ENCODE measurements at regions not wholly inside any gene's neighbourhood (a gene's known extent, or its start where the extent isn't known, plus 50 kb on each side); places are given as distances from the start of the nearest gene placed in this dataset.

- no peak for TF ChIP-seq ZFX (IDR thresholded peaks at IDR 0.05; ENCODE audit: borderline replicate concordance)
- no peak for TF ChIP-seq CTCF (IDR thresholded peaks at IDR 0.05)
- no peak overlapping the region for H3K27ac ChIP-seq
These were observed 178.5 kb upstream of the ZBTB20 start for GRCh38 chr3:115325539-115325938.

- TF ChIP-seq CTCF (IDR thresholded peaks at IDR 0.05) (no peak), ZFX (IDR thresholded peaks at IDR 0.05; ENCODE audit: borderline replicate concordance) (no peak)
- H3K27ac ChIP-seq = no peak overlapping the region
These were observed 183.3 kb upstream of the ZBTB20 start for GRCh38 chr3:115330430-115330829.

- TF ChIP-seq CTCF (IDR thresholded peaks at IDR 0.05) (no peak), ZFX (IDR thresholded peaks at IDR 0.05; ENCODE audit: borderline replicate concordance) (no peak)
- no peak overlapping the region for H3K27ac ChIP-seq
These were observed 185.9 kb upstream of the ZBTB20 start for GRCh38 chr3:115332998-115333397.

- H3K27ac ChIP-seq = no peak overlapping the region
- TF ChIP-seq ZFX (IDR thresholded peaks at IDR 0.05; ENCODE audit: borderline replicate concordance) (no peak), CTCF (IDR thresholded peaks at IDR 0.05) (no peak)
These were observed 189.7 kb upstream of the ZBTB20 start for GRCh38 chr3:115336836-115337235.

GRCh38 chr3:115340586-115340985 is 193.5 kb upstream of the ZBTB20 start:
- H3K27ac ChIP-seq = no peak overlapping the region
- no peak for TF ChIP-seq ZFX (IDR thresholded peaks at IDR 0.05; ENCODE audit: borderline replicate concordance)
- no peak for TF ChIP-seq CTCF (IDR thresholded peaks at IDR 0.05)

GRCh38 chr3:115341208-115341607 is 194.1 kb upstream of the ZBTB20 start:
- no peak overlapping the region for H3K27ac ChIP-seq
- no peak for TF ChIP-seq ZFX (IDR thresholded peaks at IDR 0.05; ENCODE audit: borderline replicate concordance)
- TF ChIP-seq CTCF (IDR thresholded peaks at IDR 0.05) = no peak

- no peak for TF ChIP-seq CTCF (IDR thresholded peaks at IDR 0.05)
- TF ChIP-seq ZFX (IDR thresholded peaks at IDR 0.05; ENCODE audit: borderline replicate concordance) = no peak
- no peak overlapping the region for H3K27ac ChIP-seq
These were observed 200.6 kb upstream of the ZBTB20 start for GRCh38 chr3:115347737-115348136.
